GM19043 (cell line): ENCODE measurements at regions not wholly inside any gene's neighbourhood (a gene's known extent, or its start where the extent isn't known, plus 50 kb on each side); places are given as distances from the start of the nearest gene placed in this dataset.

Experiments used
- ATAC-seq: cut with Tn5 transposase; IDR thresholded peaks from one replicate; pipeline ENCODE4 v1.9.1; 2021; ENCODE audit warnings: low read depth; ENCODE audit not compliant: unreplicated experiment

DNA sequence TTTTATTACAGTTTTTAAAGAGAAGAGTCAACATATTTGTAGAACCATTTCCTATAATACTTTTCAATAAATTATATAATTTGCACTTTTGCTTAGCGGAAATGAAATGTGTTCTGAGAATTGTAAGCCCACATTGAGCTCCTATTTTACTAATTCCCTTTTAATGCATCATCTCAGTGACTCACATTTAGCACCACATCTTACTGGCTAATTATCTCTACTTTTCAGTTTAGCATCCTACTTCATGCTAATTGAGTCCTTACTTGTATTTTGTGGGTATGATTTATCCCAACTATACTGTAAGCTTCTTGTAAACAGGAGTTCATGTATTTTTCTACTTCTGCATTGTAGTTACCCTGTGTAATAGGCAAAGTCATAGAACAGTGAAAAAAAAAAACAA is 67.5 kb downstream of the TMX1 start:
- no peak for ATAC-seq

DNA sequence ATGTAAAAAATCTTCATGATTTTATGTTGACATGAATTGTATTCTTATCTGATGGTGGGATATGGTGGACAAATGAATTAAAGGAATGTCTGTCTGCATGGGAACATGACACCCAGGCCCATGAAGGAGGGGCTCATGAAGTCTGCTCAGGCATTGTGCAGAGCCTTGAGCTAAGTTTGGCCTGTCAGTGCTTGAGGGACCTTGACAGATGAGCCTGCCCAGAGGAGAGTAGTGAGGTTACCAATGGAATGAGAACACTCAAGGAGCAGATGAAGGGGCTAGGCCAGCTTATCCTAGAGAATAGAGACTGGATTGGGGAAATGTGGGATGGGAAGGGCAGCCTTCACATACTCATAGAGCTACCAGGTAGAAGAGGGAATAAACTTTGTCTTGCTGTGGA is 68.8 kb downstream of the TMX1 start:
- ATAC-seq, result no peak

DNA sequence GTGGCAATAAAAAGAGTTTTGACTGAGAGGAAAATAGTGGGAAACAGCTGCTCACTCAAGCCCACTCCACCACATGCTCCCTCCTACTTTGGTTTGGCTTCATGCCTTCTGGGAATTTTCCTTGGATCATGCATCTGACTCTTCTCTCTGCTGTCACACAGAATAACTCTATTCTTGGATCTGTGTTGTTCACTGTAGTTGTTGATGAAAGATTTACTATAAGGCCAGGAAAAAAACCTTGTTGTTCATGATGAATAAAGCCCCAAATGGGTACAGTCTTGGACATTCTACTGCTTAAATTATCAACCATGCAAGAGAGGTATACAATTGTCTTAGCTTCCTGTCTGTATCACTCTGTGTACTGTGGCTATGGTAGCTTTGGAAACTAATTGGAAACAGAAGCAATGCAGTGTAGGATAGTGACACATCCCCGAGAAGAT is 70.5 kb downstream of the TMX1 start:
- ATAC-seq, result no peak

DNA sequence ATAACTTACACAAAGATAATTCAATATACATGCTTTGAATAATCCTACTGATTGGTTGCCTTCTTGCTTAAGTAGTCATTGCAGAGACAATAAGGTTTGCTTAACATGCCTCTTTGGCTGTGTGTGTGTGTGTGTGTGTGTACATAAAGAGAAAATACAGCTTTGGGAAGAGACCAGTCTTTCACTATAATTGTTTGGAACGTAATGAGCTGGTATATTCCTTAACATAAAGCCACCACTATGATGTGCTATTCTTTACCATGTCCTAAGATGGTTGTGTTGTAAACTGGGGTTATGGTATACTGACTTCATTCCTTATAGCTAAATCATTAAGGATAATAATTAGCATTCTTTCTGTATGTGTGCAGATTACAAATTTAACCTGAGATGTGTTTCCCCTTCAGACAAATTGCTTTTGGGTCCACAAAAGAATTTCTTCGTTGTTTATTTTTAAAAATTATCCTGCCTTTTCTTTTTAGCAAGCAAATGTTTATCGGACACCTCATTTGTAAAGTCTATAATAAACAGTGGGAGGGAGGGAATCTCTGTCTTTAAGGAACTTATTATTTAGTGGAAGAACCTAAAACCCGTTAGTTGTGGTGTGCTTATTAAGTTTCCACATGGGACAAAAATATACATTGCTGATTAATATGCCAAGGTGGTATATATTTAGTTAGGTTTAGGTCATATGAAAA is 74.4 kb downstream of the TMX1 start:
- no peak for ATAC-seq

DNA sequence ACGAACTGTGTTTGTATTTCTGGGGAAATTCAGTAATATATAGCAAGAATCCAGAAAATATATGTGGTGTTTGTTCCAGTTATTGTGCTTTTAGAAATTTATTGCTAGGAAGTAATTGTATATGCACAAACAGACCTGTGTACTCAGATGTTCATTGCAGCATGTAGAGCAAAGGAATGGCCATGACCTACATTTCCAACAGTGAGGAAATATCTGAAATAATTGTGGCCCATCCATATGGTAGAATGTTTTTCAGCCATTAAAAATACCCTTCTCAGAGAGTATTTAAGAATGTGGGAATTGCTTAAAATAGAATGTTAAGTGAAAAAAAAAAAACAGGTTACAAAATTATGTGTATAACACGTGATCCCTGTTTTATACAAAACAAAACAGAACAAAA is 77.3 kb downstream of the TMX1 start:
- ATAC-seq, result no peak

DNA sequence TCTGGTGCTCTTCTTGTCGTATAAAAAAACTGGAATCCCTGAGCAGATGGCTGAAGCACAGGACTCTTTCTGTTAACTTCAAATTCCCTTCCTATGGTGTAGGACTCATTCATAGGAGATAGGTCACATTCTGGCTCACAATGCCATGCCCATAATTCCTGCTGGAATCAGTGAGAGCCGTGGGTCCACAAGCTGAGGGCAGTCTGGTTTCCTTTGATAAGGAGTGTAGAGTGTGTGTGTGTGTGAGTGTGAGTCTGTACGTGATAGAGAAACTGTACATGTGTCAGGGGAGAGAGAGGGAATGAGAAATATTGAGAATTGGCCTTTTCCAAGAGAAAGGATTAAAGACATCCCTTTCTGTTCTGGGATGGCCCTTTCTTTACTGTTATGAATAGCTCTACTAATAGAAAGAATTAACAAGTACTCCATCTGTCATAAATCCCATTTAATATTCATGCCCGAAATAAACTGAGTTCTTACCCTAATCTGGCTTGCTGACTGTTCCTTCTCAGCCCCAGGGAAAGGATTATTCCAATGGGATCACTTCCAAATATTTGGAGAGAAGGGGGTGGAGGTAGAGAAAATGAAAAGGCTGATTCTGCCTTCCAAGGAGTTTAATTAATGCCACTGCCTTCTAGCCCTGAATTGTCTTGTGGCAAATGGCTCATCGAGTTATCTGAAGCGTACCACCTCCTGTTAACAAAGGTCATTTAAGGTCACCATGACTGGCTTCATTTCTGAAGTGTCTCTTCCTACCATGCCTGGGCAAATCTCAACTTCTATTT is 79.0 kb downstream of the TMX1 start:
- no peak for ATAC-seq

DNA sequence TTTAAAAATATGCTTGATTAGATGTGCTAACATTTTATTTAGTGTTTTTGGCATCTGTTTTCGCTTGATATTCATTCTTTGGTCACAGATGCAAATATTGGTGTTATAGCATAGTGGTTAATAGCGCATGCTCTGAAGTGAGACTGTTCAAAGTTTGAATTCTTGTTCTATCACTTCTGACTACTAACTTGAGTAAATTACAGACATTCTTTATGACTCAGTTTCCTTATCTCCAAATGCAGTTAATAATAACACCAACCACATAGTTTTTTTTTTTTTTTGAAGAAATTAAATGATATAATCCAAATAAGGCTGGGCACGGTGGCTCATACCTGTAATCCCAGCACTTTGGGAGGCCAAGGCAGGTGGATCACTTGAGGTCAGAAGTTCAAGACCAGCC is 81.0 kb downstream of the TMX1 start:
- ATAC-seq, result no peak

DNA sequence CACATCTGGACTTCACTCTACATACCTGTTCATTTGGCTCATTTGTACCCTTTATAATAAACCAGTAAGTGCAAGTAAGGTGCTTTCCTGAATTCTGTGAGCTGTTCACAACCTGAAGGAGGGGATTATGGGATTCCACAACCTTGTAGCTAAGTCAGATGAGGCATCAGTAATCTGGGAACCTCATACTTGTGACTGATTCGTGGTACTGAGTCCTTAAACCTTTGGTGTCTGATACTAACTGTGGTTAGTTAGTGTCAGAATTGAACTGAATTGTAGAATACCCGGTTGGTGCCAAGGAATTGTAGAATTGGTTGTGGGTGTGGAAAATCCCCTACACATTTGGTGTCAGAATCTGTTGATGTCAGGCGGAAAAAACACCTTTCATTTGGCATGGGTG is 83.4 kb downstream of the TMX1 start:
- ATAC-seq, result no peak

DNA sequence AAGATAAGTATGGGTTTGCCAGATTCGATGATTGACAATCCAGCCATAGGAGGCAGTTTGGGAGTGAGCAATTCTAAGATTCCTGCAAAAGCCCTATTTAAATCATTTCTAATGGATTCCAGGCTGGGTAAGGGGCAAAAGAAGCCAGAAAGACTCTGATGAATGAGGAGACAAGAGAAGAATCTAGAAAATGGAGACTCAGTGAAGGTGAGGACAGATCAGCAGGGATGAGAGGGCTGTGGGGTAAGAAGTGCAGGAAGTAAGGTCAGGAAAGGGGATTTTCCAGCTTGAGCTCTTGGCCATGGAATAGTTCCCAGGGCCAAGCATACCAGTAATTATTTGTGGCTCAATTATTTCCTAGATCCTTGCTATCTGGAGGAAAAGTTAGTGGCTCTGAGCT is 87.3 kb downstream of the TMX1 start:
- no peak for ATAC-seq

DNA sequence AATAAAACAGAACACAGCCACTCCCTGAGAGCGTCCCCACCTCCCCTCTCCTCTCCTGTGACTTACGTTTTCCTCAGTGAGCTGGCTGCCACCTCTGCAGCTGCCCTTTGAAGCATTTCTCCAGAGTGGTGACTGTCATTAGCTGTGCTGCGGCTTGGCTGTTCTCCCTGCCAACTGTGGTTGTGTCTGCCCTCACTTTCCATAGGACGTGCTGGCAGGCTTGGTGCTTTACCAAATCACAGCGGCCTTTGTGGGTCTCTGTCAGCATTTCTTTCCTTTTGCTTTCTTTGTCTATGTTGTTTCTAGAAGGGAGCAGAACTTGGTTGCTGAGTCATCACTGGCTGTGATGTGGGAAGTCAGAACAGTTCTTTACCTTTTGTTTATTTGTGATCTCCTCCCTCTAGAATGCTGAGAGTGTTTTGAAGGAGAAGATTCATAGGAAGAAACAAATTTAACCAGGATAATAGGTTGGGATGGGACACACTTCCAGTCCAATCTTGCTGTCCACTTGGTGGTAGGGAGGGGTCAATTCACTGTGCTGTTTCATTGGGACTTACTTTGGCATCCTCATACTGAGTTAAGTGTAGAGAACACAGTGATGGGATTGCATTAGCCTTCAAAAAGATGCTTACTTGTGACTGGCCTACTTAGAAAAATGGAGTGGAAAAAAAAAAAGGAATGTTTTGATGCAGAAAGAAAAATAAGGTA is 88.2 kb downstream of the TMX1 start:
- no peak for ATAC-seq

DNA sequence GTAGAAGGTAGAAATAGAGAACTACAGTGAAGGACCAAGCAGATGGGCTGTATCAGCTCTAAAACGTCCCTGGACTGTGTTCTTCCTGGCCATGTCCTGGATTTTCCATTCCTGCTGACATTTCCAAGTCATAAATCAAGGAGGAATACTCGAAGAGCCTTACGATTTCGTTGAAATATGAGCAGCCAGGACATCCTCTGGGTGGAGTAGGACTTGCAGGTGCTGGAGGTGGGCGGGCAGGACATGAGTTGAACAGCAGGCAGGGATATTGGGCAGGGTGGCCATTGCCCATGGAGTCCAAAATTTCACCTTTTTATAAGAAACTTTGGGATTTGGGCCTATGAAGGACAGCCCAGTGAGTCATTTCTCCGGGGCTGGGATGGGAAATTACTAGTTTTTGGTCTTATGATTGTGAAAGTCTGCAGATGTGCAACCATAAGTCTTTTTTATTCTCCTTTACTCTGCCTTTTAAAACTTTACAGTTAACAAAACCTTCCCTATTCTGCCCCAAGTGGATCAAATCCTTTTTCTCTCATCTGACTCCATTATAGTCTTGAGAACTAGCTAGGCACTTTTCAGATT is 88.8 kb downstream of the TMX1 start:
- no peak for ATAC-seq

DNA sequence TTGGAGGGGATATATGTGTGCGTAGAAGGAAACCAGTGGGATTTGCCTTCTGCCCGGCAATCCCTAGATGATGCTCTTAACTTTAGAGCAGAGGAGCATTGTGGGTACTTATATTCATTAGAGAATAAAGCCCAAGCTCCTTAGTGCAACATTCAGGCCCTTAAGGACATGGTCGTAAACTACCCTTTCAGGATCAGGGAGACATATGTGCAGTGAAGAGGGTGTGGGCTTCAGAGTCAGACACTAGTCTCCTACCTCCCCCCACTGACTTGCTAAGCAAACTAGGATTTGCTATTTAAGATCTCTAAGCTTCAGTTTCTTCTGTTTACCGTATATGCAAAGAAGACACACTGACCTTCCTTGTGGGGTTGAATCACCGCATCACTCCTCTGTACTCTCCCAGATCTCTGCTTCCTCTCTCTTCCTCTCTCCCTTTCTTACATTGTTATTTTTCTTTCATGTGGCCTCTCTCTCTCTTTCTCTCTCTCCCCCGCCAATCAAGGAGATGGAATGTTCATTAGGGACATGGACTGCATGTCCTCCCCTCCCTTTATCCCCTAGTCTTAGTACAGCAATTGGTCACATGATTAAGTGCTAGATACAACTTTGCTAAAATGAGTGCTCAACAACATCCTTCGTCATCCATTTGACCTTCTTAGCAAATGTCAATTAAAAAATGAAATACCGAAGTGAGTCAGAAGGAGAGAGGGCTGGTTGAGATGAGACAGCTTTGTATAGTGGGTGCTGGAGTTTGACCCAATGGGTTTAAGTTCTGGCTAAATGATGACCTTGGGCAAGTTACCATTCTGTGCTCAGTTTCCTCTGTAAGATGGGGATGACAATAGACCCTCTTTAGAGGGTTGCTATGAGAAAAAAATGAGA is 91.7 kb downstream of the TMX1 start:
- no peak for ATAC-seq

DNA sequence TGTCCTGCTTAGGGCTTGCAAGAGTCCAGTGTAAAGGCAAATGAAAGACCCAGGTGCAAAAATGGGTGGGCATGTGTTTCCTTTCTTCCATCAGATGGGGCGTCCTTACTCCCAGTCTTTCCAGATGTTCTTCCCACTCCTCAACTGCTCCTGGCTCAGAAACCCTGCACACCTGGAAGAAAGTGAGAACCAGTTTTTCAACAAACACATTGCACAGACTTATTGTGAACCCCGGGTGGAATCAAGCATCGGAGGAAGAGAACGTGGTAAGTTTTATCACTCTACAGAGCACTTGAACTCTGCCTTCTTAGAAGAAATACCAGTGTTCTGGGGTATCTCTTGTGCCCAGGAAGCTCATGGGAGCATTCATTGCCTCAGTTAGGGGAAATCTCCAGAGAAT is 93.3 kb downstream of the TMX1 start:
- ATAC-seq, result no peak

DNA sequence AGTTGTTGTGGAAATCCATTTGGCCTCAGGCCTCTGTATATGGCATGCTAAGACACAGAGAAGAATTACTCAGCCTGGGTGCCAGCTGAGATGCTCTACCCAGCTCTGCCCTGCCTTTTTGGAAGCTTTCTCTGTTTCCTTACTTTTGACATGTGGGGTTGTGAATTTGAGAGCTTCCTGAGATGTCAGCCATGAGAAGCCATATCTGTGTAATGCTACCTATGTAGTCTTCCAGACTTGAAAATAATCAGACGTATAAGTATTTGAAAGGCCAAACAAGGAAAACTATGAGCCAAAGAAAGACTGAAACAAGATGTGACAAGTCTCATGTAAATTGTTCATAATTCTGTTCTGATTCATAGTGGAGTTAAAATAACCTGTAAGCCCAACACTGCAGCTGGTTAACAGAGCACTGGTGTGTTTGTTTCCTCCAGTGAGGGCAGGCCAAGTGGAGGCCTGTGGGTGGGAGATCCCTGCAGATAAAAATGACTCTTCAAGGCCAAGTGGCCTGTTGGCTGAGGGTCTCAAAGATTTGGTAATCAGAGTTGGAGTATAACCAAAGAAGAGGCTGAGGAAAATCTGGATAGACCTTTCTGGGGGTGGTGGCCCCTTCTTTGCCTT is 94.0 kb downstream of the TMX1 start:
- no peak for ATAC-seq

DNA sequence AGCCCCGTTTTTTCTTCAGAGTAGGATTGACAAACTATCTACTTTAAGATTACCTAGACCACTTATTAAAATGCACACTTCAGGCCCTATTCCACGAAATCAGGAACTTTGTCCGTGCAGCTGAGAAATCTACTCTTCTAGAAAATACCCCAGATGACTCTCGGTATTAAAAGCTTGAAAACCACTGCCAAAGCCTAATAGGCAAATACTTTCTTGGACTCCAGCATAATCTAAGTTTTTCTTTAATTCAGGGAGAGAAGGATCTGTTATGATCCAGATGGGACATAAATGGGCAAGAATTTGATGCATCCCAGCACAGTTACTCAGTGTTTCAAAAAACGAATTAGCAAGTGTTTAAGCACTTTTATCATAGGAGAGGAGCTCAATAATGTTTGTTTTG is 94.5 kb downstream of the TMX1 start:
- no peak for ATAC-seq

DNA sequence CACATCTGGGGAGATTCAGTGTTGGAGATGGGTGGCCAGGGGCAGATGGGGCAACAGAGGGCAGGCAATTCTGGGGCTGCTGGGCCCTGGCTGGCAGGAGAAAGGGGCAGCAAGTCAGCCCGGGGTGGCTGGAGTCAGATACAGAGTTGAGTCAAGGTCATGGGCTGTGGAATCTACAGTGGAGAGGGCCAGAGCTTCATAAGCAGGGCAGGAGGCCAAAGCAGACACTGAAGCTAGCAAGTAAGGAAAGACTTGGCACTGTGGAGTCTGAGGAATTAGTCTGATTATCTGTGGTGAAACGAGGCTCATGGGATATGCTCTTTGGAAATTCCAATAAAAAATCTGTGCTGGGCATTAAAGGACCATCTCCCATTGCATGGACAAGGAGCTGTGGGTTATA is 95.5 kb downstream of the TMX1 start:
- no peak for ATAC-seq

DNA sequence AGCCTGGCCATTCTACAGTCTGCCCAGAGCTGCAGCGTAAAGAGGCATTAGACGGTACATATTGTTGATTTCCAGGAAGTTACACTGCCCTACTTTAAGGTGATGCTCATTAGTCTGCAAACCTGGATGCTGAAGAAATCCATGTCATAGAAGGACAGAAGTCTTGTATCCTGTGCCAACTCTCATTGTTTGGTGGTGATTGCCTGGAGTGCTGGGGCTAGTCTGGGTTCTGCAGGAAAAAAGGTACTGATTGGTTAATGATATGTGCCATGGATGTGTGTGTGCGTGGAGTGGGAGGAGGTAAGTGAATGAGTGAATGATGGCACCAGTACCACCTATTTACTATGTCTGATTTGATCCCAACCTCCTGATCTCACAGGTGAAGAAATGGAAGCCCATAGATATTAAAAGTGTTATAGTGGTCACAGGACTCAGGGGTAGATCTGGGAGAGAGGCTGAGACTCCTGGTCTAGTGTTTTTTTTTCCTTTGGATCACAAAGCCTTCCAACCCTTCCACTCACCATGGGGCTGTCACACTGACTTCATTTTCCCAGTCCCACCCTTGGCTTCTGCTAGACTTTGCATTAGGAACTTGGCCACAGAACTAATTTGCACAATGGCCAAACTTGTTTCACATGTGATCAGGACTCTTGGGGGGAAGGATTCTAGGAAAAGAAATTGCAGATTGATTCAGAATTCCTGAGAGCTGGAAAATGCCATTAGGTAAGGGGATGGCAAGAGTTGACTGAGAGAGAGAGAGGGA is 96.1 kb downstream of the TMX1 start:
- no peak for ATAC-seq

DNA sequence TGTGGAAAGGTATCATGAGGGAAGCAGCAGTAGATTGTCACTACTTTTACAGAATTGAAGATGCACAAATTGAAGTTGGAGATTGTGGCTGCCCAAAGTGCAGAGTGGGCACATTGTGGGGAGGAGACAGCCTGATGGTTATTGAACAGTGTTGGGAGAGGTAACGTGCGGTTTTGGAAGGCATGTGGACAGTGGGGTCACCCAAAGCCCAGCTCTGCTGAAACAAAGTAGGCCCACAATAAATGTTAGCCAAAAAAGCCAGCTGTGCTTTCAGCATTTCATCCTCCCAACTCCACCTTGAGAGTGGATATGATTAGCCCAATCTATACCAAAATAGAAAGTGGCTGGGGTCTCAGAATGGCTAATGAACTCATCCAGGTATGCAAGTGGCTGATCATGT is 96.7 kb downstream of the TMX1 start:
- no peak for ATAC-seq

DNA sequence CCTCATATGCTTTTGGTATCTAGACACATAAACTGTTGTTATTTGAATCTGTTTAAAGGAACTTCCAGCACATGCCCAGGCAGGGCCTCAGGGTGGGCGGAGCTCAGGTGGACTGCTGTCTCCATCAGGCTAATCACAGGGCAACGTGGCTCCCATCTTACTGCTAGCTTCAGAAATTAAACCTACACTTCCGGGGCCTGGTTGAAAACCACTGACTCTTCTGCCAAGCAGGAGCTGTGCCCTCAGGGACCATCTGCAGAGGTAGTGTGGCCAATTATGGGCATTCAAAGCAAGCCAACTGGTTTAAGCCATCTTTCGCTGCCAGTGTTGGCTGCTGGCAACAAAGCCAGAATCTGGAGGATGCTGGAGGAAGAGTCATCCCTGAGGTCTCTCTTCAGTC is 97.5 kb downstream of the TMX1 start:
- no peak for ATAC-seq
